Neural progenitor cell (in vitro differentiated cells): ENCODE measurements at regions not wholly inside any gene's neighbourhood (a gene's known extent, or its start where the extent isn't known, plus 50 kb on each side); places are given as distances from the start of the nearest gene placed in this dataset.

Source experiments
- EZH2phosphoT487 ChIP-seq: fragments of 200-600 bp; sonication (generic); IDR thresholded peaks from 2 replicates; pipeline ENCODE4 v1.6.1; 2017; ENCODE audit warnings: antibody characterized with exemption
- TF ChIP-seq, protein P1 (sequence below): fragments of 200-600 bp; sonication (generic); IDR thresholded peaks from 2 replicates; pipeline ENCODE4 v1.5.1; 2017; ENCODE audit warnings: antibody characterized with exemption, mild to moderate bottlenecking

DNA sequence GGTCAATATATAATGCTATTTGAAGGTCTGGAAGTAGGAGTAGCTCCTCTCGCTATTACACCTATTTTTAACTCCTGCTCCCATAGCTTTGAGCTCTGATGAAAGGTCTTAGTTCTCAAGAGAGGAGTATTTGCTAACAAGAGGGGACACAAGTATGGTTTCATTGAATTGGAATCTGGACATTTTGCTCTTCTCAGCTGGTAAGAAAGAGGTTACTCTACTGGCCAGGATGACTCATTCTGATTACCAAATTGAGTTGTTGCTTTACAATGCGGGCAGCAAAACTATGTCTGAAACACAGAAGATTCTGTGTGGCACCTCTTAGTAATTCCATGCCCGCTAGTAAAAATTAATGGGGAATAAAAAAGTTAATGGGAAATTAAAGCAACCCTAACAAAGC lies 63.6 kb upstream of the EP300 start:
- TF ChIP-seq, protein P1, sequence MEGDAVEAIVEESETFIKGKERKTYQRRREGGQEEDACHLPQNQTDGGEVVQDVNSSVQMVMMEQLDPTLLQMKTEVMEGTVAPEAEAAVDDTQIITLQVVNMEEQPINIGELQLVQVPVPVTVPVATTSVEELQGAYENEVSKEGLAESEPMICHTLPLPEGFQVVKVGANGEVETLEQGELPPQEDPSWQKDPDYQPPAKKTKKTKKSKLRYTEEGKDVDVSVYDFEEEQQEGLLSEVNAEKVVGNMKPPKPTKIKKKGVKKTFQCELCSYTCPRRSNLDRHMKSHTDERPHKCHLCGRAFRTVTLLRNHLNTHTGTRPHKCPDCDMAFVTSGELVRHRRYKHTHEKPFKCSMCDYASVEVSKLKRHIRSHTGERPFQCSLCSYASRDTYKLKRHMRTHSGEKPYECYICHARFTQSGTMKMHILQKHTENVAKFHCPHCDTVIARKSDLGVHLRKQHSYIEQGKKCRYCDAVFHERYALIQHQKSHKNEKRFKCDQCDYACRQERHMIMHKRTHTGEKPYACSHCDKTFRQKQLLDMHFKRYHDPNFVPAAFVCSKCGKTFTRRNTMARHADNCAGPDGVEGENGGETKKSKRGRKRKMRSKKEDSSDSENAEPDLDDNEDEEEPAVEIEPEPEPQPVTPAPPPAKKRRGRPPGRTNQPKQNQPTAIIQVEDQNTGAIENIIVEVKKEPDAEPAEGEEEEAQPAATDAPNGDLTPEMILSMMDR: no peak
- TF ChIP-seq EZH2phosphoT487: no peak
